Ascending aorta (tissue), 2 donors: ENCODE measurements at regions not wholly inside any gene's neighbourhood (a gene's known extent, or its start where the extent isn't known, plus 50 kb on each side); places are given as distances from the start of the nearest gene placed in this dataset.

Experiments
- DNase-seq, 2 donors: peaks; one replicate each; pipeline ENCODE4 v3.0.0-alpha.2; 2019; ENCODE audit warnings: low spot score in 2 of 2
- H3K27ac ChIP-seq, 2 donors: fragments of 200-600 bp; sonication (generic); one replicate each; pipeline ENCODE4 v1.5.1; 2016 to 2017; ENCODE audit warnings: mild to moderate bottlenecking in 1 of 2
- H3K27me3 ChIP-seq: fragments of 200-600 bp; sonication (generic); one replicate; pipeline ENCODE4 v1.5.1; 2017
- H3K36me3 ChIP-seq, 2 donors: fragments of 200-600 bp; sonication (generic); one replicate each; pipeline ENCODE4 v1.5.1; 2016
- H3K4me1 ChIP-seq, 2 donors: fragments of 200-600 bp; sonication (generic); one replicate each; pipeline ENCODE4 v1.5.1; 2016 to 2017; ENCODE audit warnings: mild to moderate bottlenecking in 1 of 2
- H3K4me3 ChIP-seq, 2 donors: fragments of 200-600 bp; sonication (generic); one replicate each; pipeline ENCODE4 v1.5.1; 2016 to 2017; ENCODE audit warnings: mild to moderate bottlenecking in 1 of 2
- H3K9me3 ChIP-seq, 2 donors: fragments of 200-600 bp; sonication (generic); one replicate each; pipeline ENCODE4 v1.5.1; 2016
- CTCF ChIP-seq, 3 experiments: fragments of 200-600 bp in 2 of 3; fragments of 450-650 bp in 1 of 3; sonication (generic) in 2 of 3; IDR thresholded peaks; one replicate each; pipeline ENCODE4 v1.5.1; 2016 to 2019; ENCODE audit warnings: antibody characterized with exemption in 3 of 3, mild to moderate bottlenecking in 1 of 3, moderate library complexity in 1 of 3
- intact Hi-C: fragments of 100-400 bp; cut with DNase I; formaldehyde crosslinking; loops from one replicate; pipeline ENCODE4 v1.15.1; 2023

DNA sequence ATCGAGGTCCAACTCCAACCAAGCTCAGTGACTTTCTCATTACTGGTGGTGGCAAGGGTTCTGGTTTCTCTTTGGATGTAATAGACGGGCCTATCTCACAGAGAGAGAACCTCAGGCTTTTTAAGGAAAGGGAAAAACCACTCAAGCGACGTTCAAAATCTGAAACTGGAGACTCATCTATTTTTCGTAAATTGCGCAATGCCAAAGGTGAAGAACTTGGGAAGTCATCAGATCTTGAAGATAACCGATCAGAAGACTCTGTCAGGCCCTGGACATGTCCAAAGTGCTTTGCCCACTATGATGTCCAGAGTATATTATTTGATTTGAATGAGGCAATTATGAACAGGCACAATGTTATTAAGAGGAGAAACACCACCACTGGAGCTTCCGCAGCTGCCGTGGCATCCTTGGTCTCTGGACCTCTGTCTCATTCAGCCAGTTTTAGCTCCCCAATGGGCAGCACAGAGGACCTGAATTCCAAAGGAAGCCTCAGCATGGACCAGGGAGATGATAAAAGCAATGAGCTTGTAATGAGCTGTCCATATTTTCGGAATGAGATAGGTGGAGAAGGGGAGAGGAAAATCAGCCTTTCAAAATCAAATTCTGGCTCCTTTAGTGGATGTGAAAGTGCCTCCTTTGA lies 343.5 kb upstream of the RGS6 start:
- H3K4me3 ChIP-seq: no peak overlapping the region

GRCh38 chr14:71589609-71590008 lies 342.6 kb upstream of the RGS6 start:
- H3K27ac ChIP-seq: no peak overlapping the region
- intact Hi-C loops: loop anchor here (5.0 kb wide), 1 partner anchor 52 kb away; no protein-coding TSS in a partner anchor
- peaks cover 0 to 22% of the 10 kb centered on the region in 2 donors for H3K4me1 ChIP-seq
- no peak overlapping the region for H3K4me3 ChIP-seq
- H3K36me3 ChIP-seq: no peaks in the 10 kb centered on the region
- H3K27me3 ChIP-seq: no peaks in the 10 kb centered on the region
- no peak for DNase-seq
- no peaks in the 10 kb centered on the region for H3K9me3 ChIP-seq
- no peak for TF ChIP-seq CTCF (IDR thresholded peaks at IDR 0.05)

More for the DNA sequence above, 343.5 kb upstream of the RGS6 start:
- Histone ChIP-seq H3K9me3 (no peaks in the 10 kb centered on the region), H3K27ac (no peak overlapping the region), H3K4me1 (peaks cover 0 to 22% of the 10 kb centered on the region in 2 donors), H3K36me3 (no peaks in the 10 kb centered on the region), H3K27me3 (no peaks in the 10 kb centered on the region)
- TF ChIP-seq CTCF (IDR thresholded peaks at IDR 0.05): no peak
- DNase-seq: no peak
- intact Hi-C loops: loop anchor here (5.0 kb wide), 1 partner anchor 51 kb away; no protein-coding TSS in a partner anchor

GRCh38 chr14:71590131-71590530 lies 342.1 kb upstream of the RGS6 start:
- Histone ChIP-seq H3K36me3 (no peaks in the 10 kb centered on the region), H3K9me3 (no peaks in the 10 kb centered on the region), H3K4me1 (peaks cover 0 to 22% of the 10 kb centered on the region in 2 donors), H3K27me3 (no peaks in the 10 kb centered on the region), H3K27ac (no peak overlapping the region), H3K4me3 (no peak overlapping the region)
- DNase-seq: no peak
- no peak for TF ChIP-seq CTCF (IDR thresholded peaks at IDR 0.05)
- intact Hi-C loops: no loop called here

- no peak for DNase-seq
- intact Hi-C loops: no loop called here
- no peaks in the 10 kb centered on the region for H3K27me3 ChIP-seq
- no peaks in the 10 kb centered on the region for H3K36me3 ChIP-seq
- peaks cover 0 to 24% of the 10 kb centered on the region in 2 donors for H3K4me1 ChIP-seq
- no peak overlapping the region for H3K27ac ChIP-seq
- H3K9me3 ChIP-seq: no peaks in the 10 kb centered on the region
- no peak for TF ChIP-seq CTCF (IDR thresholded peaks at IDR 0.05)
- H3K4me3 ChIP-seq: no peak overlapping the region
Measured at GRCh38 chr14:71591231-71591630, 341.0 kb upstream of the RGS6 start.

DNA sequence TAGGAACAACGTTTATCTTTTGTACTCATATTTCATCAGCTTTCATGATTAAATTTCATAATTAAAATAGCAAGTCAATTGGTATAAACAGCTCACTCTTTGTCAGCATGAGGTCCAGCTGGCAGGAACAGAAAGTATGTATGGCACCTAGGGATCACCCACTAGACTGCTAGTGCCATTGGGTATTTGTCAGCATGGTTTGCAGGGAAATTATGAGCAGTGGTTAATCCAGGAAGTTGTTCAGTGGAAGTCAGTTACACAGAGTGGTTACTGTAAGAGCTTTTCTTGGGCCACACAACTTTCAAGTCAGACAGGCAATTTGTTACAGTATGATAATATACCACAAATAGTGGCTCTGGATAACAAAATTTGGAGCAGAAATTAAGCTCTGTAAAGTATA lies 340.3 kb upstream of the RGS6 start:
- no peak for TF ChIP-seq CTCF (IDR thresholded peaks at IDR 0.05)
- Histone ChIP-seq H3K4me1 (peaks cover 0 to 21% of the 10 kb centered on the region in 2 donors), H3K9me3 (no peaks in the 10 kb centered on the region), H3K27ac (no peak overlapping the region), H3K4me3 (no peak overlapping the region), H3K36me3 (no peaks in the 10 kb centered on the region), H3K27me3 (no peaks in the 10 kb centered on the region)
- intact Hi-C loops: no loop called here
- no peak for DNase-seq
